Fibroblast of peridontal ligament (primary cell): ENCODE measurements at regions not wholly inside any gene's neighbourhood (a gene's known extent, or its start where the extent isn't known, plus 50 kb on each side); places are given as distances from the start of the nearest gene placed in this dataset.
"Not testable (repeated sequence)": the region's sequence is repeated elsewhere in the genome, so short reads cannot be mapped to it uniquely, and the experiment has no call there.

ENCODE experiments used
- DNase-seq: peaks from one replicate; pipeline ENCODE4 v3.0.0-alpha.2; 2010; ENCODE audit errors: extremely low read depth

DNA sequence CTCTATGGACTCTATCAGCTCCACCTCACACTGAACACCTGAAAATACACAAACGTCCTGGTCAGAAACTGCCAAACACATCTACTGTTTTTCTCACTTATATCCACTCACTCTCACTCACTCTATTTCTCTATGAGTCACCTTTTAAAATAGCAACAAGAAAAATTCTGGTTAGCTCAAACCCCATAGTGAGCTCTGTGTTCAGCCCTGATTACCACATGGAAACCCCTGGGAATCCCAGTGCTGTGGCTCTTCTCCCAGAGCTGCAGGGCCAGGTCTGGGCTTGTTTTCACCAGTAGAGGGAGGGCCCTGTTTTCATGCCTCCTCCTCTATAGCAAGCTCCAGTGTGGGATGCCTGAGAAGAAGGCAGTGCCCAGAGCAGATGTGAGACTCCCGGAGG is 1126.1 kb downstream of the TMEM121 start:
- no peak for DNase-seq

DNA sequence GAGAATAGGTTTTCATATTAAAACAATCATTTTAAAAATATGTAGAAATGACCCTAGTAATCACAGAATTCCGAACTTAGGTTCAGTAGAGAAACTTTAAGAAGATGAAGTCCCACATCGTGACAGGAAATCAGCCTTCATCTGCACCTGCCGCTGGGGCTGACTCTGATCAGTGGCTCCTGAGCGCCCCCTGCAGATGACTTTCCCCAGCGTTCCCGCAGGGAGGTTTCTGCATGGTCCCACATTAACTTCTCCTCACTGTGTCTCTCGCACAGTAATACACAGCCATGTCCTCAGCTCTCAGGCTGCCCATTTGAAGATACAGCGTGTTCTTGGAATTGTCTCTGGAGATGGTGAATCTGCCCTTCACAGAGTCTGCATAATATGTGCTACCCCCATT is 1131.1 kb downstream of the TMEM121 start:
- no peak for DNase-seq

DNA sequence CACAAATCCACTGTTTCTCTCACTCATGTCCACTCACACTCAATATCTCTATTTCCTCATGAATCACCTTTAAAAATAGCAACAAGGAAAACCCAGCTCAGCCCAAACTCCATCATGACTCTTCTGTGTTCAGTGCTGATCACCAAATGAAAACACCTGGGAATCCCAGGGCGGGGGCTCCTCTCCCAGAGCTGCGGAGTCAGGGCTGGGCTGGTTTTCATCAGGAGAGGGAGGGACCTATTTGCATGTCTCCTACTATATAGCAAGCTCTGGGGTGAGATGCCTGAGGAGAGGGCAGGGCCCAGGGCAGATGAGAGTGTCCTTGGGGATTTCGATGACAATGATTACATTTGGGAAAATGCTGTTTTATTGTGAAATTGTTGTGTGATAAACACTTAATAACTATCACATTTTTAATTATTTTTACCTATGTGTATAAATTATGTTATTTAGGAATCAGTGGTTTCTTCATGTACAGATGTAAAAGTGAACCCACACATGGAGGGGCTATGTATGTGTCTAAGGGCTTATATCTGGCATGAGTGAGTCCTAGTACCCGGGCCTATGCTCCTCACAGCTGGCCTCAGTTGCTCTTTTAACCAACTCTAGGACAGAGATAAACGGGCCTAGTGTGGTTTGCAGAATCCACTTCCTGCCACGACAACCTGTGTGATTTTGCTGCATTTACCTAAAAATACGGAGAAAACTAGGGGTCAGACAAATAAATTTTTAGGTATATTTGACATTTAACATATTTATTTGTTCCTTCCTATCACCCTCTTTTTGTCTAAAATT is 1131.9 kb downstream of the TMEM121 start:
- DNase-seq = not testable (repeated sequence)

DNA sequence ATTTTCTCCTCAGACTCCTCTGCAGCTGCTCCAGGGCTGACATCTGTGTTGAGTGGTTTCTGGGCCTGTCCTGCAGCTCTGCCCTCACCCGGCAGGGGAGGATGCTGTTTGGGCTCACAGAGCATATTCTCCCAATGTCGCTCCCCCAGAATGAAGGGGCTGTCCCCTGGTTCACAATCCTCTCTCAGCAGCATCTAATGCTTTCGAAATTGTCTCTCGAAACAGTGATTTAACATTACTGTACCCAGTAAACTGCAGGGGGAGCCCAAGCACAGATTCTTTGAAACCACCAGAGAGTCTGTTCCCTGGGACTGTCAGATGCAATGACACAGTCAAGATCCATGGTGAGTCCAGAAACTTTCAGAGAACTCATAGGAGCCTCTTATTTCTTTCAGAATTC is 1135.2 kb downstream of the TMEM121 start:
- DNase-seq = not testable (repeated sequence)

DNA sequence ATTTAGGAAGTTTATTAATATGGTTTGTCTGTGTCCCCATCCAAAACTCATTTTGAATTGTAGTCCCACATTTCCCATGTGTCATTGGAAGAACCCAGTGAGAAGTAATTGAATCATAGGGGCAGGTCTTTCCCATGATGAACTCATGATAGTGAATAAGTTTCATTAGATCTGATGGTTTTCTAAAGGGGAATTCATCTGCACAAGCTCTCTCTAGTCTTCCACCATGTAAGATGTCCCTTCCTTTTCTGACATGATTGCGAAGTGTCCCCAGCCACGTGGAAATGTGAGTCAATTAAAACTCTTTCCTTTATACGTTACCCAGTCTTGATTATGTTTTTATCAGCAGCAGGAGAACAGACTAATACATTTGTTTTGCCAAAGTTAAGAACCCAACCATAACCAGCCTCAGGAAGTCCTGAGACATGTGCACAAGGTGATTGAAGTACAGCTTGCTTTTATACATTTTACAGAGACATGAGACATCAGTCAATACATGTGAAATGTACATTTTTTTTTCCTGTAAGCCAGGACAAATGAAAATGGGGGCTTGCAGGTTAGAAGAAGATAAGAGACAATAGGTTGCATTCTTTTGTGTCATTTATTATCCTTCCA is 1136.7 kb downstream of the TMEM121 start:
- DNase-seq = no peak

DNA sequence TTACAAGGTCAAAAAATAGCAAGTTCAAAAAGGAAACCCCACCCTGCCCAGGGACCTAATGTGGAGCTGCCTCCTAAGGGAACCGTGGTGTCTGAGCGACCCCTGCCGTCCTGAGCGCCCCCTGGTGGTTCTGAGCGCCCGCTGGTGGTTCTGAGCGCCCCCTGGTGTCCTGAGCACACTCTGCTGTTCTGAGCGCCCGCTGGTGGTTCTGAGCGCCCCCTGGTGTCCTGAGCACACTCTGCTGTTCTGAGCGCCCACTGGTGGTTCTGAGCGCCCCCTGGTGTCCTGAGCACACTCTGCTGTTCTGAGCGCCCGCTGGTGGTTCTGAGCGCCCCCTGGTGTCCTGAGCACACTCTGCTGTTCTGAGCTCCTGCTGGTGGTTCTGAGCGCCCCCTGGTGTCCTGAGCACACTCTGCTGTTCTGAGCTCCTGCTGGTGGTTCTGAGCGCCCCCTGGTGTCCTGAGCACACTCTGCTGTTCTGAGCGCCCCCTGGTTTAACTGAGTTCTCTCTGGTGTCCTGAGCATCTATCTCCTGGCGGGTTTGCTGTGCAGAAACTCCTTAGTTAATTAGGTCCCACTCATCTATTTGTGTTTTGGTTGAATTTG is 1137.5 kb downstream of the TMEM121 start:
- not testable (repeated sequence) for DNase-seq

DNA sequence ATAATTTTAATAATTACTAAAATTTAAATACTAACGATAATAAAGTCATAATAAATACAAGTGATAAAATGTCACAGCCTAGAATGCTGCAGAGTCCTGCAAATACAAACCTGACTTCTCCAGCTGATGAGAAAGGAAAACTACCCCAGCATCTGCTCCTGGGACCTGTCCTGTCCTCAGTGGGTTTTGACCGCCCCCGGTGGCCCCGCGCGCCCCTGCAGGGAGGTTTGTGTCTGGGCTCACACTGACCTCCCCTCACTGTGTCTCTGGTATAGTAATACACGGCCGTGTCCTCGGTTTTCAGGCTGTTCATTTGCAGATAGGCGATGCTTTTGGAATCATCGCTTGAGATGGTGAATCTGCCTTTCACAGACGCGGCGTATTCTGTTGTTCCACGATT is 1139.4 kb downstream of the TMEM121 start:
- no peak for DNase-seq

DNA sequence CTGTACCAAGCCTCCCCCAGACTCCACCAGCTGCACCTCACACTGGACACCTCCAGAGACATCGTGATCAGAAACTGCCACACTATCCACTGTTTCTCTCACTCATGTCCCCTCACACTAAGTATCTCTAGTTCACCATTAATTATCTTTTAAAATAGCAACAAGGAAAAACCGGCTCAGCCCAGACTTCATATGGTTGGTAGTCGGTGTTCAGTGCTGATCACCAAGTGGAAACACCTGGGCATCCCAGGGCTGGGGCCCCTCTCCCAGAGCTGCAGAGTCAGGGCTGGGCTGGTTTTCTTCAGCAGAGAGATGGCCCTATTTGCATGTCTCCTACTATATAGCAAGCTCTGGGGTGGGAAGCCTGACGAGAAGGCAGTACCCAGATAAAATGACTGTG is 1140.0 kb downstream of the TMEM121 start:
- no peak for DNase-seq

DNA sequence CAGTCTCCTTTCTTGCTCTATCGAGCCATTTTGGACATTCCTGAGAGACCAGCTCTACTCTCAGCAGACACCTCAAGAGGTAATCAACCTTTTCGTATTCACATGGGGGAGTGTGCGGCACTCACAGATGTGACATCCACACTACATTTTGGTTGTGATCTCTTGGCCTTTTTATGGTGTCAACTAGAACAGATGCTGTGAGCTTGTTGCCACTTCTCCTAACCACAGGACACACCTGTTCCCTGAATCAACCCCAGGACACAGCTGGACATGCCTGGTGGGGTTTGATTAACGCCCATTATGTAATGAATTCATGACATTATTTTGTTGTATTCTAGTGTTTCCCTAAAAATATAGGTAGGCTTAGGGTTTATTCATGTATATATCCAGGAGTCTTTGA is 1143.6 kb downstream of the TMEM121 start:
- DNase-seq = no peak

DNA sequence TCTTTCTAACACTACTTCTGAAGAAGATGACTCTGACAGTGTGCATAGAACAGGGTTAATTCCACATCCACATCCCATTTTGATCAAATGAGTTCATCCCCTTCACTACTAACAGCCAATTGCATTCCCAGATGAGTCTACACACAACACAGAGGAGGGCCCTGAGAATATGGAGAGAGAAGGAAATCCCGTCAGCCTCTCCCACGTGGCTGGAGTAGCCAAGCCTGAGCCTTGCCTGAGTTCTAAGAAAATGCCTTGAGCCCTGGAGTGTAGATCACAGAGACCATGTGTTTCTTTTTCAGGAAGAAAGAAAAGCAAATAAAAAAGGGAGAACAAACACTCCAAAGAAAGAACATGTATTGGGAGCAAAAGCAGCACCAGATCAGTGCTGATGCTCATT is 1147.7 kb downstream of the TMEM121 start:
- not testable (repeated sequence) for DNase-seq

DNA sequence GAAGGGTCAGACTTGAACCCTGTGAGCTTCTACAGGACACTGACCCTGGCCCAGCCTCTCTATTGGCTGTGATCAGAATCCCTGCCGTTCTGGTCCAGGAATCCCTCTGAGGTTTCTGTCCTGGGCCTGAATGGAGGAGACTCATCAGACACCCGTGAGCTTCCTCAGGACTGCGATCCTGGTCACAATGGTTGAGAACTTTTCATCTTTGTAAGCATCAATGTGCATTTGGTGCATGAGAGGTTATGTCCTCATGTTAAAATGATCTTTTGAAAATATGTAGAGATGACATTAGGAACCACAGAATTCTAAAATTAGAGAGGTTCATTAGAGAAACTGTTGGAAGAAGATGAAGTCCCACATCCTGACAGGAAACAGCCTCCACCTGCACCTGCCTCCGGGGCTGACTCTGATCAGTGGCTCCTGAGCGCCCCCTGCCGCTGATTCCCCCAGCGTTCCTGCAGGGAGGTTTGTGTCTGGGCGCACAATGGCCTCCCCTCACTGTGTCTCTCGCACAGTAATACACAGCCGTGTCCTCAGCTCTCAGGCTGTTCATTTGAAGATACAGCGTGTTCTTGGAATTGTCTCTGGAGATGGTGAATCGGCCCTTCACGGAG is 1148.2 kb downstream of the TMEM121 start:
- not testable (repeated sequence) for DNase-seq

DNA sequence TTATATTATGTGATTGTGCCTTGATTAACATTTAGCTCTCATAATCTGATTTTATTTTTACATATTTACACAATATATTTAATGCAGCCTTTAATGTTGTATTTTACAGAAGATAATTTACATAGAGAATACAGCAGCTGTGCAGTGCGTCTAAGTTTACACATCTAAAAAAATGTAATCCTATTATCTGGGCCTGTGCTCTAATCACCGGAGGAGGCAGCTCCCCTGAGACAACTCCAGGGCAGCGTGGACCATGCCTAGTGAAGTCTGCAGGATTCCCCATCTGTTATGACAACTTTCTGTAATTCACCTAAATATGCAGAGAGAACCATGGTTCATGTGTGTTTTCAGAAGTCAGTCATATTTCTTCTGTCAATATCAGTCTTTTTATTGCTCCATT is 1149.3 kb downstream of the TMEM121 start:
- not testable (repeated sequence) for DNase-seq

DNA sequence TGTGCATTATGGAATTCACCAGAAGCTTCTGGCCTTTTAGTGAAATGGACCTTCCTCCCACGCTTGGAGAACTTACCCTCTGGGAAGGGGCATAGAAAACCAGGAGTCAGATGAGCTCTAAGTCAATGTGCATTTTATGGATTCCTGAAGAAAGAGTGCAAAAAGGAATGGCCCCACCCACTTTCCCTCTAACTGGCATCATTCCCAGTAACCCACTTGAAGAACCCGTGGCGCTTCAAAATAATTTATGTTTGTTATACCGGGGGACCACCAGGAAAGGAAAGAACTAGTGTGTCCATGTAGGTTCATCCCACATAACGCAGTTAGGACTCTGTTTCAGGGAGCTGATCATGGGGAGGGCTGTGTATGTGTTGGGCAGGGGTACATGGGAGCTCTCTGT is 1153.4 kb downstream of the TMEM121 start:
- no peak for DNase-seq

DNA sequence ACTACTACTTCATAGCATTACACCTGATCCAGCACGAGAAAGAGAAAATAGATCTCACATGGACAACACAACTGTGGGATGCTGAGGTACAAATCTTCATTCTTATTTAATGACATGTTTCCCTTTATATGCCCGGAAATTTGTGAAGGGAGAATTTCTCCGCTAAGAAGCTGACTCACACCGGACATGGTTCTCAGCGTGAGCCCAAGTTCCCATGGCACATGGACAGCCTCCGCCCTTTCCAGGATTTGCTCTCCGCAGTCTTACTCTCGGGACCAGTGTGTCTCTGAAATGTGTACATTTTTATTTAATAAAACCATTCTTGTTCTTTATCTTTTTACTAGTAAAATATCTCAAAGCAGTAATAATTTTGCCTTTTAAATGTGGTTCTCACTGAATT is 1154.8 kb downstream of the TMEM121 start:
- DNase-seq = no peak

DNA sequence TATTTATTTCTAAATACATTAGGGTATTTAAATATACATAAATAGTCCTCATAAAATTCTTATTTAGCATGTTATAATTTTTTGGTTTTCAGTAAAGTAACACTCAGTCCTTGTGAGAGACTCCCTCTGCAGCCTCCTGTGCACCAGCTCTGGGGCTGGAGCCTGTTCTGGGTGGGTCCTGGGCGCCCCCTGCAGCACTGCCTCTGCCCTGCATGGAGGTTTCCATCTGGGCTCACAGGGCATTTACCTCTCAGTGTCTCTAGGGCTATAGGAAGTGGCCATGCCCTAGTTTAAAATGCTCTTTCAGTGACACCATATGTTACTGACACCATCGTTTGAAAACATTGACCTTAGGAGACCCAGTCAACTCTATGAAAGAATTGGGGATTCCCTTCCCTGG is 1155.2 kb downstream of the TMEM121 start:
- no peak for DNase-seq

DNA sequence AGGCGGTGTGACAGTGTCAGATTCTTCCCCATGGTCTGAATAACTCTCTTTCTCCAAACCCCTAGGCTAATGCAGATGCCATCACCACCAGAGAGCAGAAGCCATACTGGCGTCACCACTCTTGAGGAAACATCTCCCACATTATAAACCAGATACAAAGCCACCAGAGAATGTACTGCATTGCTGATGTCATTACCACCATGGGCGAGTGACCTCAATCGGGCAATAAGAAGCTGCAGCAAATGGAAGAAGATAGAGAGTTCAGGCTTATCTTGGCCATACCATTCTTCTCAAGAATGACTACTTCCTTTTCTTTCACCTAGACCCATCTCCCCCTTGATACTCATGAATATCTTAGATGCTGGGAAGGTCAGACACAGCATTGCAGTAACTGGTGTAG is 1157.2 kb downstream of the TMEM121 start:
- DNase-seq = no peak

DNA sequence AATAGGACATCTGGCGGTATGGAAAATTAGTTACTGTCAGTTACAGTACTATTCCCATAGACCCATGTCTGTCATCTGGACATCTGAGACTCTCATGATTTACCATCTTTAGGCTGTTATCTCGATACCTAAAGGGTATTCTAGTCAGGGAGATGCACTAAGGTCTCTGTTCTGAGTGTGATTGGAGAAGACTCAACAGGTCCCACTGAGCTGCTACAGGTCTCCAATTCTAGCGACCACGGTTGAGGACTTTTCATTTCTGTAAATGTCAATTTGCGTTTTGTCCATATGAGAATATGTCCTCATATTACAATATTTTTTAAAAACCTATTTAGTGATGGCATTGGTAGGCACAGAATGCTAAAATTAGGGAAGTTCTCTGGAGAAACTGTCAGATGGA is 1160.2 kb downstream of the TMEM121 start:
- DNase-seq = no peak

DNA sequence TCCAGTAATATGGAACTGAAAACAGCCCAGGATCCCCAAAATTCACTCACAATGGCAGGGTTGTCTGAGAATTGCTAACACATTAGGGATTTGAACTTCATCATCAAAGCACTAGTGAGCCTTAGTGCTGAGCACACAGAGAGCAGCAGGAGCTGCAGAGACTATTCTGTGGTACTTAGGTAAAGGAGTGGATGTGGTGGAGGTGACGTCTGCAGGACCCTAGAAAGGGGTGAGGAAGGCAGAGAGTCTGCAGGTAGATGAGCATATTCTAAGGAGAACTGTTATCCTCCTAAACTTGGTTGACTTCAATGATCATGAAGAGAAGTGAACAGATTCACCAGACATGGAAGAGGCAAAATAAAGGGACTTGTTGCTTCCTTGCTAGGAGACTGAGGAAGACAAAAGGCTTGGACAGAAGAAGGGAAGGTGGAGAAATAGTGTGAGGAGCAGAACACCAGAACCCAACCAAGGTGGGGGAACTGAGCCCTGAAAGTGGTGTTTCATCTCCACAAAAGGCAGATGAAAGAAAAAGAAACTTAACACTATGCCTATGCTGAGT is 1164.0 kb downstream of the TMEM121 start:
- DNase-seq = no peak

DNA sequence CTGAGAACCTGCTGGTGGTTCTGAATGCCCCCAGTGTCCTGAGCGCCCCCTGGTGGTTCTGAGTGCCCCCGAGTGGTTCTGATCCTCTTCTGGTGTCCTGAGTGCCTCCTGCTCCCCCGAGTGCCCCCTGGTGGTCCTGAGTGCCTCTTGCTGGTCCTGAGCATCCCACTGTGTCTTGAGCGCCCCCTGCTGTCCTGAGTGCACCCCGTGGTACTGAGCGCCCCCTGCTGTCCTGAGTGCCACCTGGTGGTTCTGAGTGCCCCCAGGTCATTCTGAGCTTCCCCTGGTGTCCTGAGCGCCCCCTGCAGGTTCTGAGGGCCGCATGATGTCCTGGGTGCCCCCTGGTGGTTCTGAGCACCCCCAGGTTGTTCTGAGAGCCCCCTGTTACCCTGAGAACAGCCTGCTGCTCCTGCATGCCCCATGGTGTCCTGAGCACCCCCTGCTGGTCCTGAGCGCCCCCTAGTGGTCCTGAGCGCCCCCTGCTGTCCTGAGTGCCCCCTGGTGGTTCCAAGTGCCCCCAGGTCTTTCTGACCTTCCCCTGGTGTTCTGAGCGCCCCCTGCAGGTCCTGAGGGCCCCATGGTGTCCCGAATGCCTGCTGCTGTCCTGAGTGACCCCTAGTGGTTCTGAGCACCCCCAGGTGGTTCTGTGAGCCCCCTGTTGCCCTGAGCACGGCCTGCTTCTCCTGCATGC is 1165.4 kb downstream of the TMEM121 start:
- no peak for DNase-seq

DNA sequence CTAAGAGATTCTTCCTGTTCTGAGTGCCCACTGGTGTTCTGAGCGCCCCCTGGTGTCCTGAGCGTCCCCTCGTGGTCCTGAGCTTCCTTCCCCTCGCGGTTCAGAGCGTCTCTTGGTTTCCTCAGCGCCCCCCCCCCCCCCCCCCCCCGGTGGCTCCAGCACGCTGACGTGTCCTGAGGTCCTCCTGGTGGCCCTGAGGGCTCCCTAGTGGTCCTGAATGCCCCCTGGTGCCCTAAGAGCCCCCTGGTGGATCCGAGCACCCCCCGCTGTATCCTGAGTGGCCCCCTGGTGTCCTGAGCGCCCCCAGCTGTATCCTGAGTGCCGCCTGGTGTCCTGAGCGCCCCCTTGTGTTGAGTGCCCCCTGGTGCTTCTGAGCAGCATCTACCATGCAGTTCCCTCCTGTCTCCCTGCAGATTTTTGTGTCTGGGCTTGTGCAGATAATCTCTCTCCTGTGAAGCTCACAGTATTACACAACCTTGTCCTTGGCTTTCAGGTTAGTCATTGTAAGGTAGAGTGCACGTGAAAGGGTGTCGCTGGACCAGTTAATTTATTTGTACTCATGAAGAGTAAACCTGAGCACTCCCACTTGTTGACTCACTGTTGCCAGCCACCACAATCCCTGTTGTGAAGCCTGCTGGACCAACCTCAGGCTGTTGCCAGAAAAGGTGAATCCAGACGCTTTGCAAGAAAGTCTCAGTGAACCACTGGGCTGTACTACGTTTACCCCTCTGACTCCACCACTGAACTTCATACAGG is 1168.4 kb downstream of the TMEM121 start:
- no peak for DNase-seq
